Loucy (cell line): ENCODE measurements at regions not wholly inside any gene's neighbourhood (a gene's known extent, or its start where the extent isn't known, plus 50 kb on each side); places are given as distances from the start of the nearest gene placed in this dataset.

Experiments used
- H2AFZ ChIP-seq: fragments of 200-600 bp; sonication (generic); 2 replicates; pipeline ENCODE4 v1.6.0; 2016; ENCODE audit warnings: antibody characterized with exemption, mild to moderate bottlenecking, low read length, moderate library complexity
- H3F3A ChIP-seq: fragments of 200-600 bp; 2 replicates; pipeline ENCODE4 v1.6.0; 2016; ENCODE audit warnings: antibody characterized with exemption, low read depth, mild to moderate bottlenecking
- H3K27me3 ChIP-seq: fragments of 200-600 bp; sonication (generic); 2 replicates; pipeline ENCODE4 v1.6.1; 2014; ENCODE audit warnings: low read length, mild to moderate bottlenecking; ENCODE audit not compliant: insufficient read depth, poor library complexity, severe bottlenecking
- H3K36me3 ChIP-seq: fragments of 200-600 bp; sonication (generic); 2 replicates; pipeline ENCODE4 v1.6.1; 2016; ENCODE audit warnings: low read length; ENCODE audit not compliant: insufficient read depth
- H3K4me1 ChIP-seq: fragments of 200-600 bp; sonication (generic); 2 replicates; pipeline ENCODE4 v1.5.1; 2014; ENCODE audit warnings: low read length, mild to moderate bottlenecking; ENCODE audit not compliant: insufficient read depth, poor library complexity, severe bottlenecking
- H3K4me2 ChIP-seq: fragments of 200-600 bp; sonication (generic); 2 replicates; pipeline ENCODE4 v1.6.0; 2014; ENCODE audit warnings: antibody characterized with exemption, low read length, low read depth, mild to moderate bottlenecking; ENCODE audit not compliant: poor library complexity, severe bottlenecking
- H3K4me3 ChIP-seq: fragments of 200-600 bp; sonication (generic); 2 replicates; pipeline ENCODE4 v1.5.1; 2014; ENCODE audit warnings: low read length, mild to moderate bottlenecking, mixed read lengths; ENCODE audit not compliant: poor library complexity, severe bottlenecking
- H3K79me2 ChIP-seq: fragments of 200-600 bp; sonication (generic); 2 replicates; pipeline ENCODE4 v1.6.1; 2014; ENCODE audit warnings: low read length; ENCODE audit not compliant: insufficient read depth
- H3K9ac ChIP-seq: fragments of 200-600 bp; sonication (generic); 2 replicates; pipeline ENCODE4 v1.6.0; 2014; ENCODE audit warnings: mild to moderate bottlenecking, low read depth, low read length, moderate library complexity; ENCODE audit not compliant: poor library complexity, severe bottlenecking
- H3K9me2 ChIP-seq: fragments of 200-600 bp; sonication (generic); replicated peaks from 2 replicates; pipeline ENCODE4 v1.6.1; 2016; ENCODE audit warnings: low read depth, low read length, mixed read lengths
- H3K9me3 ChIP-seq: fragments of 200-600 bp; sonication (generic); 2 replicates; pipeline ENCODE4 v1.6.1; 2014; ENCODE audit warnings: mild to moderate bottlenecking, antibody characterized with exemption, low read length, low read depth; ENCODE audit not compliant: insufficient read depth
- H4K20me1 ChIP-seq: fragments of 200-600 bp; sonication (generic); 2 replicates; pipeline ENCODE4 v1.6.0; 2014; ENCODE audit warnings: antibody characterized with exemption, low read length, mild to moderate bottlenecking; ENCODE audit not compliant: insufficient read depth, poor library complexity, severe bottlenecking
- CTCF ChIP-seq: fragments of 200-600 bp; sonication (generic); conservative IDR thresholded peaks from 2 replicates; pipeline ENCODE4 v1.5.1; 2014; ENCODE audit warnings: mild to moderate bottlenecking, antibody characterized with exemption, low read length
- EZH2phosphoT487 ChIP-seq: fragments of 200-600 bp; IDR thresholded peaks from 2 replicates; pipeline ENCODE4 v1.6.1; 2018; ENCODE audit warnings: antibody characterized with exemption, mild to moderate bottlenecking, moderate library complexity, borderline replicate concordance

GRCh38 chr1:185421485-185422107, 104.6 kb upstream of the IVNS1ABP start:
- Histone ChIP-seq H4K20me1 (no peaks in the 10 kb centered on the region), H3K36me3 (no peaks in the 10 kb centered on the region), H3K4me1 (no peaks in the 10 kb centered on the region), H3K27me3 (no peaks in the 10 kb centered on the region), H2AFZ (no peak overlapping the region), H3F3A (no peaks in the 10 kb centered on the region), H3K79me2 (no peaks in the 10 kb centered on the region), H3K9me2 (no peaks in the 10 kb centered on the region), H3K4me2 (no peak overlapping the region), H3K9me3 (no peaks in the 10 kb centered on the region), H3K9ac (no peak overlapping the region), H3K4me3 (no peak overlapping the region)
- TF ChIP-seq CTCF: no peak
- TF ChIP-seq EZH2phosphoT487: no peak

GRCh38 chr1:185420588-185421081, 103.6 kb upstream of the IVNS1ABP start:
- H3K4me2 ChIP-seq: no peak overlapping the region
- no peaks in the 10 kb centered on the region for H3K9me2 ChIP-seq
- no peaks in the 10 kb centered on the region for H4K20me1 ChIP-seq
- TF ChIP-seq CTCF (no peak), EZH2phosphoT487 (no peak)
- no peaks in the 10 kb centered on the region for H3K27me3 ChIP-seq
- no peaks in the 10 kb centered on the region for H3K36me3 ChIP-seq
- no peaks in the 10 kb centered on the region for H3K4me1 ChIP-seq
- H3K9me3 ChIP-seq: no peaks in the 10 kb centered on the region
- no peak overlapping the region for H3K9ac ChIP-seq
- no peaks in the 10 kb centered on the region for H3K79me2 ChIP-seq
- H3F3A ChIP-seq: no peaks in the 10 kb centered on the region
- H2AFZ ChIP-seq: no peak overlapping the region
- H3K4me3 ChIP-seq: no peak overlapping the region

GRCh38 chr1:185419718-185420117, 102.7 kb upstream of the IVNS1ABP start:
- H3K27me3 ChIP-seq: no peaks in the 10 kb centered on the region
- H3K4me2 ChIP-seq: no peak overlapping the region
- no peaks in the 10 kb centered on the region for H3K36me3 ChIP-seq
- no peaks in the 10 kb centered on the region for H3K79me2 ChIP-seq
- H3K9me2 ChIP-seq: no peaks in the 10 kb centered on the region
- no peaks in the 10 kb centered on the region for H3K4me1 ChIP-seq
- no peak overlapping the region for H2AFZ ChIP-seq
- TF ChIP-seq CTCF (no peak), EZH2phosphoT487 (no peak)
- no peaks in the 10 kb centered on the region for H4K20me1 ChIP-seq
- no peaks in the 10 kb centered on the region for H3F3A ChIP-seq
- H3K4me3 ChIP-seq: no peak overlapping the region
- no peak overlapping the region for H3K9ac ChIP-seq
- no peaks in the 10 kb centered on the region for H3K9me3 ChIP-seq
